ENCODE measurements at regions not wholly inside any gene's neighbourhood (a gene's known extent, or its start where the extent isn't known, plus 50 kb on each side); places are given as distances from the start of the nearest gene placed in this dataset.

DNA sequence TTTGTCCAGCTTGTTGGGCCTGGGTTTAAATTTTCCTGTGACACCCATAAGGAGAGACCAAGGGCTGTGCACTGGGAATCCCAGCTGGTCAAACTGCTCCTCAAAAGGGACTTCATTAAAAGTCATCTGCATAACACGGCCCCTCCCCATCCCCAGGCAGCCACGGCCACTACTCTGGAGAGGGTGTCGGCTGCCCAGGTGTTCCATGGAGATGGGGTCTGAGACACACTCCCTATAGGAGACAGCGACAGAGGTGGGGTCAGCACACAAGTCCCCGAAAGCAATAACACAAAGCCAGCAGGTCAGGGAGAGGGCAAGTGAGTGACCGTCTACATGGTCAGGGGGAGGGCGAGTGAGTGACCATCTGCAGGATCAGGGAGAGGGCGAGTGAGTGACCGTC lies 75.6 kb upstream of the BCL11B start:
- no peak for DNase-seq

DNA sequence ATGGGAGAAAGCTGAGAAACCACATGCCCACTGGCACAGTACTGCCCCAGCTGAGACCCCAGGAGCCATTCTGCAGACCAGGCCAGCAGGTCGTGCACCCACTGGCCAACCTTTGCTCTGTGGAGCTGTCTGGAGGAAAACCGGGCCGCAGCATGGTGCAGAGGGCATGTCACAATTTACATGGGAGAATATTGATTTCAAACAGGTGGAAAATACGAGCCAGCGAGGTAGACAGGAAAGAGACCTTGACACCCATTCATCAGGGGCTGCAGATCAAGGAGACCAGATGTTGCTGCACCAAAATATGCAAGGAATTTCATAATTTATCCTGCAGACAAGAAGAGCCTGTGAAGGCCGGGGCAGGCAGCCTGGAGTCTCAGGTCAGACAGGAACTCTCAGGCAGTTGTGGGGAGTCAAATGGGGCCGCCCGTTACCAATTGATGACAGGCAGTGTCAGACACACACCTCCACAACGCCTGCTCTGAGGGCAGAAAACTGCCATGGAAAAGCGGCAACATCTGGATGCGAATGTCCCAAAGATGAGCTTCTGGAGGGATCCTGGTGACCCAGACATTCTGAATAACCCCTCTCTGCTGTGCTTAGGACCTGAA lies 74.6 kb upstream of the BCL11B start:
- DNase-seq: no peak

GRCh38 chr14:99345472-99345871 lies 73.5 kb upstream of the BCL11B start:
- DNase-seq: no peak

- no peak for DNase-seq
These were observed 72.2 kb upstream of the BCL11B start for GRCh38 chr14:99344051-99344758.

GRCh38 chr14:99342906-99343305 lies 70.9 kb upstream of the BCL11B start:
- DNase-seq: no peak

DNA sequence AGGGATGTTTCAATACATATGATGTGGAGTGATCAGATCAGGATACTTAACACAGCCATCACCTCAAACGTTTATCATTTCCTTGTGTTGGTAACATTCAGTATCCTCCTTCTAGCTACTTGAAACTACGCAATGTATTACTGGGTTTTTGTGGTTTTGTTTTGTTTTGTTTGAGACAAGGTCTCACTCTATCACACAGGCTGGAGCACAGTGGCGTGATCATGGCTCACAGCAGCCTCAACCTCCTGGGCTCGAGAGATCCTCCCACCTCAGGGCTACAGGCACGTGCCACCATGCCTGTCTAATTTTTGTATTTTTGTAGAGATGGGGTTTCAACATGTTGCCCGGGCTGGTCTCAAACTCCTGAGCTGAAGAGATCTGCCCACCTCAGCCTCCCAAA lies 70.2 kb upstream of the BCL11B start:
- no peak for DNase-seq

- DNase-seq: no peak
These were observed 67.6 kb upstream of the BCL11B start for GRCh38 chr14:99339551-99339950.

DNA sequence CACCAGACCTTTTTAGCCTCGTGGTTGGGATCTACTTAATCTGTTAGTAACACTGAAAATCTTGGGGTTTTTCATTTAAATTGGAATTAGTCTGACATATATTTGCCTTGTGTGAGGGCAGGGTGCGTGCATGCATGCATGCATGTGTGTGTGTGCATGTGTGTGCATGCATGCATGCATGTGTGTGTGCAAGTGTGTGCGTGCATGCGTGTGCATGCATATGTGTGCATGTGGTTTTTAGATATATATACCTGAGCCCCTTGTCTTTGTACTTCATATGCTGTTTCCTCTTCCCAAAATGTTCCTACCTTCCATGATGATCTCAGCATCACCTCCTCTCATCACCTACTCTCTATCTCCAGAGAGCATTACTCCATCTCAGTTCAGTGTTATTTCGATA lies 66.3 kb upstream of the BCL11B start:
- no peak for DNase-seq

DNA sequence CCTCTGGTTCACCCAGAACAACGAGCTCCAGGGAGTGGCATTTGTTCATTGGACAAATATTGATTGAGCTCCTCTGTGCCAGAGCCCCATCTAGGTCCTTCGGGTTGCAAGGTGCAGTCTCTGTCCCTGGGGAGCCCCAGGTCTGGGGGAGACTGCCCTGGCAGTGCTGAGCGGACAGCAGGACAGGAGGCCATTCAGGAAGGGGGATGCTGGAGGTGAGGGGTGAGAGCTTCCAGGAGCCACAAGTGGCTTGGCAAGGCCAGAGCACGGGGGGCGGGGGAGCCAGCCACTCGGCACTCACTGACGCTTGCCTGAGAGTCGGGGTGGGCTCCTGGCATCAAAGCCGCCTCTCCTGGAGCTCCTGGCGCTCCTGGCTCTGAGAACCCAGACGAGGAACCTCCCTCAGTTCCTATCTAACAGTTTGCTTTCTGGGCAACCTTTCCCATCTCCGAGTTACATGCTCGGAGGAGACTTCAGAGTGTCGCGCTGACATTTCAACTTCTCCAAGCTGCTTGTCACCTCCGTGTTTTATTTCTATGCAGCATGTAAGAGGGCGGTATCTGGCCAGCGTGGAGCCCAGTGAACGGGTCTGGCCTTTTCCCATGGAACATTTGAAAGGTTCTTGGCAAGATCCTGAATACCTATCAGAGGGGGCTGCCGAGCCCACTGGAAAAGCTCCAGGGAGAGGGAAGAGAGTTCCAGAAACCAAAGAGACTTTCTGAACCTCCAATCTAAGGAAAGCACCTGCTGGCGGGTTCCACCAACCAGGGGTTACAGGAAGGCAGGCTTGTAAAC lies 62.0 kb upstream of the BCL11B start:
- no peak for DNase-seq

- DNase-seq: no peak
These were observed 61.2 kb upstream of the BCL11B start for GRCh38 chr14:99333214-99333613.

- DNase-seq: no peak
These were observed 59.8 kb upstream of the BCL11B start for GRCh38 chr14:99331811-99332210.

DNA sequence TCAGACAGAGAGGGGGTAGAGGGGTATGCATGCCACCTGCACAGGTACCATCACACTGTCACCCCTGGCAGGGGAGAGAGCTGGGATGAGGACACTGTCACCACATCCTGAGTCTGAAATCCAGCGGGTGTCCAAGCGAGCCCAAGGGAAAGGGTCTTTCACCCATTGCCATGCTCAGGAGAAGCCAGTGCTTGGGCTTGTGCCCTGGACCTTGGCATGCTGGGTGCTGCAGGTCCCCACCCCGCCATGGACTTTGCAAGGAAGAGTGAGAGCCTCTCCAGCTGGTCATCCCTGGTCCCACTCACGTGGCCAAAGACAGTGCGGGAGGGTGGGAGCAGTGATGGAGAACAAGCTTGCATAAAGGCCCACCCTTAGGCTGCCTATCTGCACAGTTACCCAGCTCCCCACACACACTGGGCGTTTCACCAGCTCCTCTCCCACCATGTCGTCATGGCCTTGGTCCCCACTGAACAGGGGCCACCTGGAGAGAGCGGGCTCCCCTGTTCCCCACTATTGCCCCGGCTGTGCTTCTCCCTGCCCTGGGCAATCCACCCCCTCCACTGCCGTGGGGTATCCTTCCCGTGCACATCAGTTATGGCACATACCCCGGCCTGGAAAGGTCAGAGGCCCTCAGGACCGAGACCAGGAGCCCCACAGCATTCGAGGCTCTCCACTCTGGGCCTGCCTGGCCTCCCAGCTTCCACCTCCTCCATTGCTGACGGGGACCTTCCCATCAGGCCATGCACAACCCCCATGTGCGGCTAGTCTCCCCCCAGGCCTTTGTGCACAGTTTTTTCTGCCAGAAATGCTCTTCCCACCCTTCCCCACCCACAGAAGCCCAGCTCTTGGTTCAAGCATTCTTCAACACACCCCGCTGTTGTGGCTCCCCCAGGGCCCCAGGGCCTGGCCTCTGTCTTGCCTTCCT lies 58.6 kb upstream of the BCL11B start:
- DNase-seq: no peak

DNA sequence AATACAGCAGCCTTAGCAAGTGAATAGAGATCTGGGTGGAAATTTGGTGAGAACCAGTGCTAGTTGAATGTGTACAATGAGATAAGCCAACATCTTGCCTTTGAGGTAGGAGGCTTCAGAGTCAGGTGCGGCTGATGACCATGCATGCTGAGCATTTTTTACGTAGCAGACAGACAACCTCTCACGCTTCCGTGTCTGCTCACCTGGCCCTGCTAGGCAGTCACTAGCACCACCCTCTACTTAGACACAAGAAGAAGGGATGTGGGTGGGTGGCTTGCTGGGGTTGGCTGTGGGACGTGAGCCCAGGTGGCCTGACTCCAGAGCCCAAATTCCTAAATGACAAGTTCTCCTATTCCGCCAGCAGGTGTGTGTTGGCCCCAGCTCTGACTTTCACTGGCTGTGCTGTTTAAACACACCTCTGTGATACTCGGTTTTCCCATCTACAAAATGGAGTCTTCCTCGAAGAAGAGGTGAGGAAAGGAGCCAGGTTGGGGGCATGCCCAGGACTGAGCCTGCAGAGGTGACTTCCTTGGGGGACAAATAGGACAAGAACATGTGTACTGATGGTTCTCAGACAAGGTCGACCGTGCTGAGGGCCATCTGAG lies 57.8 kb upstream of the BCL11B start:
- DNase-seq: no peak

DNA sequence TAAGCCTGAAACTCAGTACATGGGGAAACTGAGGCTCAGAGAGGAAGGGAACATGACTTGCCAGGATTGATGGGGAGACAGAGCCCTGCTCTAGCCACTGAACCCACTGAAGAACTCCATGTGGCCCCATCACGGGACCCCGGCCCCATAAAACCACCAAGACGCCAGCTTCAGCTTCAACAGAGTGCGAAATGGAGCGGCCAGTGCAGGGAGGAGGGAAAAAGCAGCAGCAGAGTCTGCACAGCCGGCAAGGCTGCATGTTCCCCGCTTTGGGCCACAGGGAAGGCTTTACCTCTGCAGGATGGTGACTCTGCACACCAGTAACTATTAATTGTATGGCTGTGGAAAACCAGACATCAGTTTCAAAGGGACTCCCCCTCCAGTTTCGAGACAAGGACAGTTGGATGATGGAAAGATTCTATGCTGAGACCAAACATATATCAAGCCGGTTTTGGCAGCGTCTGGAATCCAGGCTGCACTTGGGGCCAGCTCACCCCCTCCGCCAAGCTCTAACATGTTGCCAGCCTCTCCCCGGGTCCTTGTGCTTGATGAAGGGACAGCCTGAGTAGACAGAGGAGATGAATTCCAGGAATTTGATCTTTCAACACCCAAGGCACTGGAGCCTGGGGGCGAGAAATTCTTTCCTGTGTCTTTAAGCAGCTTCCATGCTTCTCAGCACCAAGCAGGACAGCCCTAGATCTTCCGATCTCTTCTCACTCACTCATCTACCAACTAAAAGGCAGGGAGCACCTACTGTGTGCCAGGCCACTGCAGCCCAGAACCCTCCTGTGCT lies 55.7 kb upstream of the BCL11B start:
- peak; percentile 38 for DNase-seq

DNA sequence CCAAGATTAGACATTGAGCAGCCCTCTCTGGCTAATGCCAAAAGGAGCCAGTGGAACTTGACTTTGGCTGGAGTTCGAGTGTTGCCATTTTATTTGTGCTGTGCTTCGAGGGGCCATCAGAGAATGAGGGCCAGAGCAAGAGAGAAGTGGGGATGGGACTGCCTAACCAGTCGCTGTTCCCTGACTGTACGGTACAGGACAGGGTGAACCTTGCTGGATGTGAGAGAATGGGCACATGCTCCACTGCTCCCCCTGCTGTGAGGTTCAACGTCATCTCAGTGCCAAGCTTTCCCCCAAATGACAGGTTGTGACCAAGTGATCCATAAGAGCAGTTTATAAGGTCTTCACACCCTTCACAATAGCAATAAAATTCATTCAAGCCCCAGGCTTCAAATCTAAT lies 55.1 kb upstream of the BCL11B start:
- no peak for DNase-seq

DNA sequence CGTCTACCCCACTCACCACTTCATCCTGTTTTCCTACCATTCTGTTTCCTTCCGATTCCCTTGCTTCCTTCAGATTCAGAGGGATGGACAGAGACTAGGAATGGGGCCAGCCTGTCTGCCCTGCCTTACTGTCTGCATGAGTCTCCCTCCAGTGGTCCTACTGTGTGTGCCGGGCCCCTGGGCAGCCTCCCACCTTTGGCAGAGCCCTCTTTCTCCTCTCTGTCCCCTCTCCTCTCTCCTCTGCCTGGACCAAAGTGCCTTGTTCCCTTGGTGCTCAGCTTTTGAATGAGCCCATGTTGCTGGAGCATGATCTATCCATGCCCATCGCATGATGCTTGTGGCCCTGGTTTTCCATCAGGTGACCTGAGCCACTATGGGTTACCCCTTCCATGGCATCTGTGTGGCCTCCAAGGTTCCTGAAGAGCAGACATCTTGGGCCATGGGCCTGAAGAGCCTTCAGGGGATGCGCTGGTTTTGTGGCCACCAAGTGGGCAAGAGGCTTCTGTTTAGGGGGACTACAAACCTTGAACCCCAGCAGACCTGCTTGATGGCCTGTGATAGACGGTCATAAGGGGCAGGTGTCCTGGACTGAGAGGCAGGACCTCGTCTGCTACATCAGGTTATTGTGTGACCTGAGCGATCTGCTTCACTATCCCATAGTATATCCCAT lies 54.2 kb upstream of the BCL11B start:
- no peak for DNase-seq

GRCh38 chr14:99325591-99325990 lies 53.6 kb upstream of the BCL11B start:
- DNase-seq: no peak

DNA sequence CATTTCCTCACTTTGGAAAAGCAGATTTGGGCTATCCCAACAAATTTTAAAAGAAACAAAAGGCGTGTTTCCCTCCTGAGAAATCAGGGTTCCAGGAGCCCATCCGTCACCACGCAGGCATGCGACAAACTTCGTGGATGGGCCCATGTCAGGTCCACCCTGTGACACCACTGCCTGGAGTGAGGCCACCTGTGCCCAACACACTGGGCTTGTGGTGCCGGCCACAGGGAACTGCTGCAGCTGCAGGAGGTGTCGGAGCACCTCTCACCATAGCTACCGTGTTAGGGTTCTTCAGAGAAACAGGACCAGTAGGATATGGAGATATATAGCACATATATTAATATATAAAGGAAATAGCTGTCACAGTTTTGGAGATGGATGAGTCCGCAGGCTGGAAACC lies 53.0 kb upstream of the BCL11B start:
- no peak for DNase-seq

DNA sequence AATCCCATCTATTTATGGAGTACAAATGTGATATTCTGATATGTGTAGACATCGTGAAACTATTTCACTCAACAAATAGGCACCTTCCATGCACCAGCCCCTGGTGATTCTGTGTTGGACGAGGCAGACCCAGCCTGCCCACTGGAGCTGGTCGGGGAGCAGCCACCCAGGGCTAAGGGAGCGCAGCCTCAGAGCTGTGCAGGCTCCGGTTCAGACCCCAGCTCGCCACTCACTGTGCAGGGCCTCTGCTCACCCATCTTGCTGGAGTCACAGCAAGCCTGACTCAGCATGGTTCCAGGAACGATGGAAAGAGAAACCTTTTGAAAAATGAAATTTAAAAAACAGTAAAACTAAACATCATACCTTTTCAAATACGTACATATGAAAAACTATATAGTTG lies 52.3 kb upstream of the BCL11B start:
- no peak for DNase-seq

DNA sequence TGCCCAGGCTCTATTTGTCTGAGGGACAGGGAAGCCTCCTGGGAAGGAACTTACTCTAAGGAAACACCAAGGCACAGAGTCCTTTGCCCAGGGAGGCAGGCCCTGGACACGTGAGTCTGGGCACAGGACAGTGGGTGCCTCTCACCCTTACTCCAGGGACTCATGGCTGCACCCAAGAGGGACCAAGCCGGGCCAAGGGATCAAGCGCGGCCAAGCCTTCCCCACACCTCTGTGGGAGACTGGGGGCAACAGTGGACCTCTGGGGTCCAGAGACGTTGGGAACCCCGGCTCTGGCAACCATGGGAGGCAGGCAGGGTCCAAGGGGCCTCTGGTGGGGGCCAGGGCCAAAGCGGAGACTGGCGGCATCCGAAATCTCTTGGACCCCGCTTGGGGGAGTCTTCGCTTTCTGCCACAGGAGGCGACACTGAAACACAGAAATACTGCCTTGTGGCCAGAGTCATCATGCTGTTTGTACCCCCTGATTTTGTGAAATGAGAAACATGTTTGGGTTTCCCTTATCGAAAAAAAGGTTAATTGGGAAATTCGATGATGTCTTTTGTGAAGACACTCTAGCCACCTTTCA lies 51.7 kb upstream of the BCL11B start:
- no peak for DNase-seq

Data from fibroblast of skin of abdomen (primary cell).